ENCODE measurements at regions not wholly inside any gene's neighbourhood (a gene's known extent, or its start where the extent isn't known, plus 50 kb on each side); places are given as distances from the start of the nearest gene placed in this dataset.
A peak's percentile ranks its signal among the peaks of the same experiment; 100 is the strongest.
"Not testable (repeated sequence)": the region's sequence is repeated elsewhere in the genome, so short reads cannot be mapped to it uniquely, and the experiment has no call there.

GRCh38 chr5:40453689-40454088 is 226.0 kb upstream of the PTGER4 start:
- no peak for DNase-seq

- DNase-seq, result no peak
These were observed 226.7 kb upstream of the PTGER4 start for GRCh38 chr5:40452874-40453624.

- no peak for DNase-seq
These were observed 232.3 kb upstream of the PTGER4 start for GRCh38 chr5:40447438-40447837.

- DNase-seq, result peak; percentile 95
These were observed 232.8 kb upstream of the PTGER4 start for GRCh38 chr5:40446910-40447309.

GRCh38 chr5:40442346-40442745 is 237.4 kb upstream of the PTGER4 start:
- peak; percentile 76 for DNase-seq

GRCh38 chr5:40441733-40442132 is 238.0 kb upstream of the PTGER4 start:
- DNase-seq, result no peak

- DNase-seq, result peak; percentile 48
These were observed 239.0 kb upstream of the PTGER4 start for GRCh38 chr5:40440746-40441145.

GRCh38 chr5:40439103-40439502 is 240.6 kb upstream of the PTGER4 start:
- peak; percentile 26 for DNase-seq

GRCh38 chr5:40438646-40439045 is 241.1 kb upstream of the PTGER4 start:
- DNase-seq, result not testable (repeated sequence)

GRCh38 chr5:40437452-40437861 is 242.3 kb upstream of the PTGER4 start:
- peak; percentile 97 for DNase-seq

- DNase-seq, result peak; percentile 69
These were observed 243.0 kb upstream of the PTGER4 start for GRCh38 chr5:40436535-40437237.

GRCh38 chr5:40435706-40436105 is 244.0 kb upstream of the PTGER4 start:
- not testable (repeated sequence) for DNase-seq

- DNase-seq, result no peak
These were observed 246.9 kb upstream of the PTGER4 start for GRCh38 chr5:40432836-40433235.

GRCh38 chr5:40431734-40432133 is 248.0 kb upstream of the PTGER4 start:
- no peak for DNase-seq

GRCh38 chr5:40430101-40430710 is 249.5 kb upstream of the PTGER4 start:
- no peak for DNase-seq

GRCh38 chr5:40429258-40430100 is 250.2 kb upstream of the PTGER4 start:
- peak; percentile 86 for DNase-seq

GRCh38 chr5:40428815-40429214 is 250.9 kb upstream of the PTGER4 start:
- DNase-seq, result no peak

- DNase-seq, result peak; percentile 94
These were observed 251.6 kb upstream of the PTGER4 start for GRCh38 chr5:40428126-40428525.

GRCh38 chr5:40417046-40417810 is 262.5 kb upstream of the PTGER4 start:
- not testable (repeated sequence) for DNase-seq

GRCh38 chr5:40416588-40416987 is 263.1 kb upstream of the PTGER4 start:
- DNase-seq, result no peak

GRCh38 chr5:40416098-40416497 is 263.6 kb upstream of the PTGER4 start:
- DNase-seq, result no peak

GRCh38 chr5:40414922-40415321 is 264.8 kb upstream of the PTGER4 start:
- DNase-seq, result no peak
